ENCODE measurements at regions not wholly inside any gene's neighbourhood (a gene's known extent, or its start where the extent isn't known, plus 50 kb on each side); places are given as distances from the start of the nearest gene placed in this dataset.
"Not testable (repeated sequence)": the region's sequence is repeated elsewhere in the genome, so short reads cannot be mapped to it uniquely, and the experiment has no call there.

GRCh38 chr2:220613004-220613403, 959.1 kb downstream of the EPHA4 start:
- DNase-seq (ENCODE audit: low read depth in 2 of 2), result not testable (repeated sequence)

GRCh38 chr2:220614064-220614463, 958.0 kb downstream of the EPHA4 start:
- no peak for DNase-seq (ENCODE audit: low read depth in 2 of 2)

GRCh38 chr2:220619525-220620220, 952.4 kb downstream of the EPHA4 start:
- no peak for DNase-seq (ENCODE audit: low read depth in 2 of 2)

DNA sequence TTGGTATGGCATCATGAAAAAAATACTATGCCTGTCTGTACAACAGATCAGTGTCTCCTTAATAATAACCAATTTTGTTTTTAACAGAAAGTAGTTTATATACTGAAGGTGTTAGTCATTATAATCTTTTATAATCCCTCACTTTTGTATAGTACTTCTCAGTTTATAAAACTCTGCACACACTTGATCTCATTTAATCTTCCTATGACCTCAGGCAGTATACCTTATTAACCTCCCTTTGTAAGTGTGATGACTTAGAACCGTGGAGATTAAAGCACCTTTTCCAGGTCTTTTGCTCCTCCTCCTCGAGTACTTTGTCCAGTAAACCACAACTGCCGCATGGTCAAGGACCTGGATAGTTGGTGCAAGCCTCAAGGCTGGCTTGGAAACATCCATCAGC, 945.5 kb downstream of the EPHA4 start:
- no peak for DNase-seq (ENCODE audit: low read depth in 2 of 2)

GRCh38 chr2:220628252-220628651, 943.9 kb downstream of the EPHA4 start:
- peak in 1 of 2 experiments; percentile 1 for DNase-seq (ENCODE audit: low read depth in 2 of 2)

- DNase-seq (ENCODE audit: low read depth in 2 of 2), result no peak
Observed at GRCh38 chr2:220641137-220641536, 931.0 kb downstream of the EPHA4 start.

DNA sequence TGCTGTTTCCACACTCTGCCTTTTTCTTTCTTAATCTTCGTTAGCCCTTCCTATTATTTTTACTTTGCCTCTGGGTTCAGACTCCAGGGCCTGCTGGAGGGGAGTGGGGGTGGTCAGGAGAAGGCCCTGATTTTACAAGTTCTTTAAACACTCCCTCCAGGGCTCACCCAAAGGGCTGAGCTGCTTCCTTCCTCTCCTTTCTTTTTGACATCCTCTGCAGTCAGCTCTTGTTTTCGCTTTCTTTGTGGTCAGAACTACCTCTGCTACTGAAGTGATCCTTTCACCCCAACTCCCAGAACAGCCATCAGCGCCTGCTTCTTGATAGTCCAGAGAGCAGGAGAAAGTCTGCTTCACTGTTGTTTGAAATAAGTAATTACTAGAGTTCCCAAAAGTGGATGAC, 925.7 kb downstream of the EPHA4 start:
- DNase-seq (ENCODE audit: low read depth in 2 of 2), result no peak

GRCh38 chr2:220648628-220649027, 923.5 kb downstream of the EPHA4 start:
- no peak for DNase-seq (ENCODE audit: low read depth in 2 of 2)

DNA sequence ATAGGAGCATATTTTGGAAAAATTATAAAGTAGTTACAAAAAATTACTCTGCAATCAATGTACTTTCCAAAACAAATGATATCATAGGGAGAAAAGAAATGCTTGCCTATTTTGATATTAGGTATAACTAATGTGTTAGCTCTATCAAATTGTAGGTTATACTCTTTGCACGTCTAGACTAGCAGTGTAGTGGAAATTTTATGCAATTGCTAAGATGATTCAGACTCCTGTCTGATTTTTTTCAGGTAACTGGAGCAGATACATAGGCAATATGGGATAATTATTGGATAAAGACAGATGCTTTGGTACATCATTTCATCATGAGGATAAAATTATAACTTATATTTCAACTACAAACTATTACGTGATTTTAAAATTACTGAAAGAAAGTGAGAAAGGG, 918.3 kb downstream of the EPHA4 start:
- DNase-seq (ENCODE audit: low read depth in 2 of 2), result no peak

- DNase-seq (ENCODE audit: low read depth in 2 of 2), result no peak
Observed at GRCh38 chr2:220654322-220654721, 917.8 kb downstream of the EPHA4 start.

- DNase-seq (ENCODE audit: low read depth in 2 of 2), result no peak
Observed at GRCh38 chr2:220660277-220661145, 911.6 kb downstream of the EPHA4 start.

- no peak for DNase-seq (ENCODE audit: low read depth in 2 of 2)
Observed at GRCh38 chr2:220662431-220662830, 909.7 kb downstream of the EPHA4 start.

DNA sequence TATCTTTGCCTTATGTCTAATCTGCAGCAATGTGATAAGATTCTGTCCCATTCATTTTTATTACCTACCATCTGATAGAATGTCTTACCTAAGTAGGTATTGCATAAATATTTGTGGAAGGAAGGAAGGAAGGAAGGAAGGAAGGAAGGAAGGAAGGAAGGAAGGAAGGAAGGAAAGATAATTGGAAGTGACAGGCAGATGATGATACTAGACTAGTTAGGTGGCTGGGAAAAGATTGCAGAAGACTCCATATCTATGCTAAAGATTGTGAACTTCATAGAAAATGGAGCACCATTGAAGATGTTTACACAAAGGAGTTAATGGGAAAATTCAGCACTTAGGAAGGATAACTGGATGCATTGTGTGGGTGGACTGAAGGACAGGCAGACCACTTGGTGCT, 909.0 kb downstream of the EPHA4 start:
- DNase-seq (ENCODE audit: low read depth in 2 of 2), result no peak

GRCh38 chr2:220664272-220665107, 907.6 kb downstream of the EPHA4 start:
- DNase-seq (ENCODE audit: low read depth in 2 of 2), result no peak

DNA sequence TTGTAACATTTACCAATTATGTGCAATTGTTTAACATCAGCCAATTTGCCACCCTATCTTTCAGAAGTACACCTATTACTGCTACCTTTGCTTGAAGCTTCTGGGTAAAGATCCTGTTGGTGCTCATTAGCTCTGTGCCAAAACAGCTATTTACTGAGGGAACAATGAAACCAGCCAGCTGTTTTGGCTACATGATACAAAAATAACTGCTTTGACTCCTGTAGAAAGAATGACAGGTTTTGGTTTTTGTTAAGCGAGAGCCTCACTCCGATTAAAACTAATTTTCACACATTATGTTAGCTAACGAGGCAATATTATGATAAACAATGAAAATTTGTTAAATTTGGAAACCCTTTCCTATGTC, 907.0 kb downstream of the EPHA4 start:
- DNase-seq (ENCODE audit: low read depth in 2 of 2), result no peak

DNA sequence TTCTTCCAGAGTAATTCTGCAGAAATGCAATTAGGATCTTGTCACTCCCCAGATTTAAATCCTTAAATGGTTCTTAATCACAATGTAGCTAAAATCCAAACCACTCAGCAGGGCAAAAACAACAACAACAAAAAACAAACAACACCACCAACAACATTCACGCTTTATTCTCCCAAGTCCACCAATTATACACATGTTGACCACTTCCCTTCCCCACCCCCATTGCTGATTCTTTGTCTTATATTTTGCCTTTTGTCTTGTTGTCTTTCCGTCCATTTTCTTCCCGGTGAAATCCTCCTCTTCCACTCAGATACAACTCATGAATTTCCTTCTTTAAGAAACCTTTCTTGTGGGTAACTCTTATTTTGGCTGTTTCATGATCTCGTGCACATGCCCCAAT, 902.8 kb downstream of the EPHA4 start:
- no peak for DNase-seq (ENCODE audit: low read depth in 2 of 2)

DNA sequence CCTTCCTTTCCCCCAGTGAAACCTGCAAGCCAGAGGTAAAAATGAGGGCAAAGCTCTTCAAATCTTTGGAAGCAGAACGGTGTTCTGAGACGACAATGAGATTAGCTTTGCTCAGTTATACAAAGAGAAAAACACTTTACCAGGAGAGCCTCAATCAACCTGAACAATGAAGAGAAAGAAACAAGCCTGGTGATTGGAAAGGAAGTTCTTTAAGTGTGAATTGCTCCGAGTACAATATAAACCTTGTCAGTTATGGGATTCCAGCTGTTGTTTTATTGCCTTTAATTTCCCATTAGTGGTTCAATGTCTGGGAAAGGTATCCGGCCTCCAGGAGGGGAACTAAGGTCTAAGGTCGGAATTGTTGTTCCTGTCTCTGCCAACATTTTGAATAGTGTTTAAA, 901.6 kb downstream of the EPHA4 start:
- no peak for DNase-seq (ENCODE audit: low read depth in 2 of 2)

DNA sequence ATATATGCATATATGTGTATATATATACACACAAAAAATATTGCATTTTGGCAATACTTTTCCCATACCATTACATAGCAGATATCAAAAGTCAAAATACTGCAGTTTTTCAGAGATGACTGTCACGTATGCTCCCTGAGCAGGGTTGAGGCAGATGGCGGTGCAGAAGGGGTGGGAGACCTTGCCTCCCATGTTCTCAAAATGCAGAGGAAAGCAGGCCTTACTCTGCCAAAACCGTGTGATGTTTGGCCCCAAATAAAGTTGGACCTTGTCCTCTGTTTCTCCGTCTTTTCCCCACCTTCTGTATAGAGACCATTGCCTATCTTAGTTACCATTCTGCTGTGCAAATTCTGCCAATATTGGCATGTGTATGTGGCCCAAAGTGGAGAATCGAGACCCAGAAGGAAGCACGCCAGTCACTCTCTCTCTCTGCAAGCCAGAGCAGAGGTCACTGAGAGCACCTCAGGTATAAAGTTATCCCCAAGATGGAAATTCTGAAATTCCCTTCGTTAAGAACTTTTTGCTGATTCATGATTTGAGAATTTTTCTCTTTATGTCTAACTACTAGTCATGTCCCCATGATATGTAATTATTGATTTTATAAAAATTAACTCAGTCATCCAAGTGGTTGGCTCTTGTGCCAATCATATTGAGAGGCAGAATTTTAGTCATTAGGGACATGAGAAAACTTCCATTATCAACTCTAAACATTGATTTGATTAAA, 898.8 kb downstream of the EPHA4 start:
- no peak for DNase-seq (ENCODE audit: low read depth in 2 of 2)

DNA sequence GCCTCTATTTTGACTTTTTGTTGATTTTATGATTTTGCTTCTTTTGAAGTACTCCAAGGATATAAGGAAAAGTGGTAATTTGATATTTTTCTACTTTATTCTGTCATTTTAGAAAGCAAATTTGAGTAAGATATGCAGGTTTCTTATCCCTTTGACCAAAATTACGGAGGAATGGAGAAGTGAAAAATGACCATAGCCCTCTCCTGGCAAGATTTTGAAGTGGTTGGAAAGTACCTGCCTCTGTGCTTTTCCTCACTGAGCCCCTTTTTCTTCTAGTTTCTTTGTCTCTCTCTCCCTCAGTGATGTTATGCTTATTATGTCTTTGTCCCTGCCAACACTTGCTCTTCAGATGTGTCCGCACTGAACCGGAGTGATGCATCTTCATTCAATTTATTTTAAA, 898.1 kb downstream of the EPHA4 start:
- DNase-seq (ENCODE audit: low read depth in 2 of 2), result no peak

DNA sequence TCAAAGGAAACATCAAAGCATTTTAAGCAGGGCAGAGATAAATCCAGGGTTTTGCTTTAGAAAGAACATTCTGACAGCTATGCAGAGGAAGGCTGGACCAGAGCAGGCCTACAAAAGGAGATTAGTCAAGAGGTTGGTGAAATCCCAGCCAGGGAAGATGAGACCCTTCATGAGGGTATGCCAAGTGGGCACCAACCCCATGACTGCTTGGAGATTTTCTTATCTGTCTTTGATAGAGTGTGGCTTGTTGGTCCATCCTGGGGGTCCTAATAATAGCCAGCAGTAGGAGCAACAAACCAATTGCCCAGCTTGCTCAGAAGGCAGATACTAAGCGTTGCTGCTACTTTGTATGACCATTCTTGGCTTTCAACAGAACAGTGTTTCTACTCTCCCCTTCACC, 895.4 kb downstream of the EPHA4 start:
- no peak for DNase-seq (ENCODE audit: low read depth in 2 of 2)

- no peak for DNase-seq (ENCODE audit: low read depth in 2 of 2)
Observed at GRCh38 chr2:220678943-220679342, 893.2 kb downstream of the EPHA4 start.

DNA sequence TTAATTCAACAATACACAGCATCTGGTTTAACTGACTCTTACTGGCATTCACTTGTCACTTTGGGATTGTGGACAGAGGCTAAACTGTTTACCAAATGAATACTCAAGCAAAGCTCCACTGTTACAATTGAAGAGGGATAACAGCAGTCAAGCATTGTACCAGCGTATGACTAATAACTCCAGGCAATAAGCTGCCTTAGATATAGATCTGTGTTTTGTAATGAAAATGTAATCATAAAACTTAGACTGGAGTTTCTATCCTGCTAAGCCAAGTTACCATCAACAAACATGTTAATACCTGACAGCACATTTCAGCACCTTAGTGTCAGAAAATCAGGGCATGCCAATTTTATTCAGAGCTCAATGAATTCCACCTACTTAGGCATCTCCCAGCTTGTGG, 889.5 kb downstream of the EPHA4 start:
- no peak for DNase-seq (ENCODE audit: low read depth in 2 of 2)

Measured in fibroblast of skin of left quadriceps (primary cell).